HG03520 (cell line): ENCODE measurements at regions not wholly inside any gene's neighbourhood (a gene's known extent, or its start where the extent isn't known, plus 50 kb on each side); places are given as distances from the start of the nearest gene placed in this dataset.

Experiments used
- ATAC-seq: cut with Tn5 transposase; IDR thresholded peaks from one replicate; pipeline ENCODE4 v1.9.1; 2021; ENCODE audit warnings: mild to moderate bottlenecking, moderate library complexity; ENCODE audit not compliant: unreplicated experiment

- ATAC-seq = no peak
These were observed 150.4 kb upstream of the CCN2 start for GRCh38 chr6:132101535-132101934.

DNA sequence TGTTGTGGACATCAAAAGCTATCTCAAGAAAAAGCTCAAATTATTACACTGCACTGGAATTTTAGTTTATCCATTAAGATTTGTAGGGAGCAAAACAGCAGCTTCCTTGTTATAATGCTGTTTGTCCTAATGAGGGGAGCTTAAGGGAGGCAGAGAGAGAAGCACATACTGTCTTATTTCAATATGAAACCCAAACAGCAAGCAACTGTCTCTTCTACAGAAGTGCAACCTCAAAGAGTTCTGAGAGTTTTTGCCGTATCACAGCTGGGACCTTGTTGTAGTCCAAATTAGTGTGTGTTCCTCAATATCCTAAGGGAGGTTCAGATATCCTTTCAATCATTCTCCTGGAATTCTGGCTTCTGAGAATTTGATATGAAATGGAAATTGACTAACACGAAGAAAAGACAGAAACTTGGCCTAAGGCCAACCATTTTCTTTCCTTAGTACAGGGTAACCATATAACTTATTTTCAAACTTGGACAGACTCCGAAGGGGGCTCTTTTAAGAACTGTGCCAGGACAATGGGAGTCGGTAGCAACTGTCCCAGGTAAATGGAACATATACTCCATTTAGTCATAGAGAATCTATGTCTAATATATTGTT lies 149.3 kb upstream of the CCN2 start:
- no peak for ATAC-seq

DNA sequence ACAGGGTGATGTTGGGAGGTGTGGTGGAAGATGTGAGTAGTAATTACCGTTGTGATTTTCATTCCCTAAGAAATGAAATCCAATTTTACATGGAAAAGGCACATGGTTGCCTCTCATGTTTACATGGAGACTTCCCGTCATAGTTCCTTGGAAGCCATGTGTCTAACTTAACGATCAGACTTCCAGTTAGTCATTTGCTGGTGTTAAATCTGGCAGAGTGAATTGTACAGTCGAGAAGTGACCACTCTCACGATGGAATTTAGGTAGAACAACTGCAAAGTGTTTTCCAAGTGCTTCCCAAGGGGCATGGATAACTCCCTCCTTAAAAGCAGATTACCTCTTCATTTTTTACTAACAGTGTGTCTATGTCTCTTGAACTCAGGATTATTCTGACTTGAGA lies 145.8 kb upstream of the CCN2 start:
- no peak for ATAC-seq

DNA sequence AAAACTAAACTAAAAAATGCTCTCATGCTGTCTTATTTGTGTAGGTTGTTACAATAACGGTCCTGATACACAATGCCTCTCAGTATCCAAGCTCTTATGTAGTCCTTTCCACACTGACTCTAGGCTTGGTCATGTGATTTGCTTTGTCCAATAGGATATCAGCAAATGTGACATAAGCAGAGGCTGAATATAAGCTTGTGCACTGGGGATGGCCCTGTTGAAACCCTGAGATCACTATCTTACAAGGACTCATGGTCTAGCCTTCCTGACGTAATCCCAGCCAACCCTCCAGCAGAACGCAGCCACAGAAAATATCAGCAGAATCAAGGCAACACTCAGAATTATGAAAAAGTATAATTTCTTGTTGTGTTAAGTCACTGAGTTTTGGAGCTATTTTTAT lies 145.1 kb upstream of the CCN2 start:
- no peak for ATAC-seq

GRCh38 chr6:132089173-132089572 lies 138.0 kb upstream of the CCN2 start:
- ATAC-seq = no peak

DNA sequence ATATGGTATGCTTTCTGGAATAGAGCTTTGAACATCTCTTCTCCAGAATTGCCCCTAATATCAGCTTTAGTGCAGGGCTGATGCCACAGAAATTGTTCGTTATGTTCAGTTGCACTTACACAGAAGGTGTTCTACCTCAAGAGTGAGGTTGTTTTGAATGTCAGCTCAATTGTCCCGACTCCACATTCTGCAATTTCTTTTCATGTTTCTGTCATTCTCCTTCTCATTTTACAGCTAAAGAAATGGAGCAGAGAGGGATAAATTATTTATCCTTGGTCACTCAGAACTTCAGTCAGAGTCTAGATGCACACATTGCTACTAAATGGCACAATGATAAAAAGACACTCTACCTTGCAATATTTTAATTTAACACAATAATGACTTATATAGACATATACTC lies 137.0 kb upstream of the CCN2 start:
- no peak for ATAC-seq

GRCh38 chr6:132087391-132087790 lies 136.2 kb upstream of the CCN2 start:
- no peak for ATAC-seq

DNA sequence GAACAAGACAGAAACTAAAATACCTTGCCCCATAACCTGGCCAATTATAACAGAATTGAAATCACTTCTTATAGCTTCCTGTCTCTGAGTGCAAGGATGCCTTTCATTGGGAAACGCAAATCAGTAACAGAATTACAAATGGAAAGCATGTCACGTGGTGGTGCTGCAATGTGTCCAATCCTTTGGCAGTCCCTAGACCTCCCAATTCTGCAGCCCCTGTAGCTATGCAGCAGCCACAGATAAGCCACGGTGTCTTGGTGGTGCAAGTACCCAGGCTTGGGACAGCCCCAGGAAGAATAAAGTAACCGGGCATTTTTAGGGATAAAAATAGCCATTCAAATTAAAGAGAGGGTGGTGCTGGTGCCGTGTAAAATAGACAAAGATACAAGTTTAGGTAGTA lies 134.6 kb upstream of the CCN2 start:
- no peak for ATAC-seq

DNA sequence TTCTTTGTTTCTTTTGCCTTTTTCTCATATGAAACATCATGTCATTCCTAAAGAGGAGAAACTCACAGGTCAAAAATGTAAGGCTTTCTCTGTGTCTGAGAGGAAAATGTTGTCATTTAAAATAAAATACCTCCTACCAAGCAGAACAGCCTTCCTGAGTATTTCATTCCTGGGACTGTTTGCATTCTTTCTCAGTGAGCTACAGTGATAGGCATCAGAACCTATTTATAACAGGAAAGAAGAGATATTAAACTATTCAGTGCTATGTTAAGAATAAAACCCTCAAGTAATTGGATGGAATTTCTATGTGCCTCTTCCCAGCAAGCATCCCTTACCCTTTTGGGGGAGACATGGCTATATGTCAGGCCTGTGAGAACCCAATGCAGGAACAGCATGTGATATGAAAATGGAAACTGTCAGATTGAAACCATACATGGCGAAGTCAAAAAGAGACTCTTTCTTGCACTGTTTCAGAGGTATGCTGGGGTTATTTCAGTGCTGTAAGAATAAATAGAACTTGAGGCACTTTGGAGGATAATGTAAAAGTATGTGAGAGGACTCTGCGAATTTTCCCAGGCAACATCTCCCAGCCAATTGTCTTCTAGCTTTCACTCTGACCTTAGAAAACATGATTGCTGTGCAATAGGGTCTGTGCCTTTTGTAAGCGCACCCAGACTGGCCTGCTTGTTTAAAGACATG lies 133.8 kb upstream of the CCN2 start:
- ATAC-seq = peak; percentile 88

DNA sequence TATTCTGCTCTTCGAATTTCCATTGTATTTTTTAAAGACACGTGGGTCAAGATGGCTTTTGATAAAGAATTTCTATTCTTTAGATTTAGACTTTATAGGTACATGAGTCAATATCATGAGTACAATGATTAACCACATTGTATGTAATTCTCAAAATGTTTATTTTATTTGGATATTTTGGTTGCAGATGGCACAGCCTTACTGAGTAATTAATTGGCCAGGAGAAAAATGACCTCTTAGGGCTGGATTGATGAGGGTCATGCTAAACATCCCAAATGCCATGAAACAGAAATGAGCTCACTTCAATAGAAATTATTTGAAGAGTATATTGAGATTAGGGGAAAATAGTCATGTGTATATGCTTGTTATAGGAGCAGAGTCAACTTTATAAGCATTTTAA lies 131.2 kb upstream of the CCN2 start:
- ATAC-seq = no peak

DNA sequence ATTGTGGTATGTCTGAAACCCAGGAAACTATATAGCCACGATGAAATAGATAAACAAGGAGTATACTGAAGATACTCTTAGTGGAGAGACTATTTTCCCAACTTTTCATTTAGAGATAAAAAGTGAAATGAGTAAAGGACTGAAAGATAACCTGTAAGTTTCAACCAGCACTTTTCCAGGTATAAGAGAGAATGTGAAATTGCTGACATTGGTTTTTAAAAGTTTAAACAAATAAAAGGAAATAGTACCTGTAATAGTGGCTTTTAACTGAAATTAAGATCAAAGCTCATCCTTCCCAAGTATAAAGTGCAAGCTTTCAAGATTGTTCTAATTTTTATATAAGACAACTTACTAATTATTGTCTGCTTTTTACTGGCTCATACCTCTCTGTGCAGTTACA lies 130.2 kb upstream of the CCN2 start:
- no peak for ATAC-seq

GRCh38 chr6:132079286-132079685 lies 128.1 kb upstream of the CCN2 start:
- ATAC-seq = no peak

GRCh38 chr6:132076452-132076851 lies 125.3 kb upstream of the CCN2 start:
- ATAC-seq = no peak

GRCh38 chr6:132072831-132073230 lies 121.7 kb upstream of the CCN2 start:
- no peak for ATAC-seq

- ATAC-seq = no peak
These were observed 121.1 kb upstream of the CCN2 start for GRCh38 chr6:132072271-132072670.

- ATAC-seq = no peak
These were observed 119.2 kb upstream of the CCN2 start for GRCh38 chr6:132070356-132070755.

- ATAC-seq = no peak
These were observed 117.6 kb upstream of the CCN2 start for GRCh38 chr6:132068766-132069165.

DNA sequence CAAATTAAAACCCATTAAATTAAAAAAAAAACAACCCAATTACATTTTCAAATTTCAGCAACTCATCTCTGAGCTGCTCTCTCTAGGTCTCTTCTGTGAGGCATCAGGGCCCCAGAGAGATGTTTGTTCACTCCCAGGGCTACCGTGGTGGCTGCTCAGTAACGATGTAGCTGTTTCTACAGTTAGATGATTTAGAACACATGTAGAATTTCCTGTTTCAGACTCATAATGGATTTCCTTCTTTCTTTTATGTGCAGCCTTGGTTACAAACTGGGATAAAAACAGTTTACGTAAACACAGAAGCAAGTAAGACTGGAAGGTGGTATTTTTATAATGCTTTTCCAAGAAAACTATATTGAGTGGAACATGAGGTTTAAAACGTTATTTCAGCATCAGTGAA lies 116.1 kb upstream of the CCN2 start:
- no peak for ATAC-seq

GRCh38 chr6:132065556-132065955 lies 114.4 kb upstream of the CCN2 start:
- no peak for ATAC-seq

DNA sequence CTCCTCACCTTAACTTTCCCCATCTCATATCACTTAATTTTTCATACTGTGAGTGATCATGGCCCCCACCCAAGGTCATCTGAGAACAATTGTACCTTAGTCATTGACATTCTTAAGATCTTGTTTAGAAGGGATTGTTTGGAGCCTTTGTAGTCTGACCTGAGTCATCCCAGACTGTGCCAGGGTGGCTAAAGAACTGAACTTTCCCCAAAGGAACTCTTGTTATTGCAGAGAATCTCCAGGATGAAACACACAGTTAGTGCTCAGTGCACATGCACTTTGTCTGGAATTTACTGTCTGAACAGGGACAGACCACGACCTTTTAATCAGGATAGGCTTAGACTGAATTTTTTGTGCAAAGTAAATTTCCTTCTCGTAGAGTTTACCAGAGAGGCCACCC lies 112.6 kb upstream of the CCN2 start:
- ATAC-seq = no peak

GRCh38 chr6:132063204-132063603 lies 112.0 kb upstream of the CCN2 start:
- ATAC-seq = no peak

DNA sequence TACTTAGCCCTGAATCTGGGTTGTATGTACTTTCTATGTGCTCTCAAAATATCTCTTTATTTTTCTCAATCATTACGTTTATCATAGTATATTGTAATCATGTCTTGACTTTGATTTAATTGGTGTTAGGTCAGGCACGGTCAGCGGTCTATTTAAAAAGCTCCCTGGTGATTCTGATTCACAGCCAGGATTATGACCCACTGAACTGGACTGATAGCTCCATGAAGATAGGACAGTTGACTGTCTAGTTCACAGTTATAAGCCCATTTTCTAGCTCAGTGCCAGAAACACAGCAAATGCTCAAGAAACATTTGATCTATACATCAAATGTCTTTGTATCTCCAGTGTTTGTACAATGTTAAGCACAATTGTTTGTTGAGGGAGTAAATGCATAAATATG lies 111.5 kb upstream of the CCN2 start:
- no peak for ATAC-seq

DNA sequence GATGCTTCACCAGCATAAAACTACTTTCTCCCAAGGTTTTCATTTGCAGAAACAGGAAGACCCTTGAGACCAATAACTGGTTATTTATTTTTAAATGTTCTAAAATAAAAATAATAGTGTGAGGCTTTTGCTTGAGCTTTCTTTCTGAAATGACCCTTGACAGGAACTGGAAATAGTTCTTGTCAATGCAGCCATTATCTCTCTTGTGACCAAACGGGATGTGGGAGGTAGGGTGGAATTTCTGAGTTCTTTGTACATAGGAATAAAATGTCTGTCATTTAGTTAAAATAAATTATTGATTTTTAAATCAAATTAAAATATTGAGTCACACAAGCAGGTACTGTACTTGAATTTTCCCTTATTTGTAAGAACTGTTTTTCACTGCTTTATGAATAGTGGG lies 110.2 kb upstream of the CCN2 start:
- ATAC-seq = no peak
